ENCODE measurements at regions not wholly inside any gene's neighbourhood (a gene's known extent, or its start where the extent isn't known, plus 50 kb on each side); places are given as distances from the start of the nearest gene placed in this dataset.
A peak's percentile ranks its signal among the peaks of the same experiment; 100 is the strongest.

DNA sequence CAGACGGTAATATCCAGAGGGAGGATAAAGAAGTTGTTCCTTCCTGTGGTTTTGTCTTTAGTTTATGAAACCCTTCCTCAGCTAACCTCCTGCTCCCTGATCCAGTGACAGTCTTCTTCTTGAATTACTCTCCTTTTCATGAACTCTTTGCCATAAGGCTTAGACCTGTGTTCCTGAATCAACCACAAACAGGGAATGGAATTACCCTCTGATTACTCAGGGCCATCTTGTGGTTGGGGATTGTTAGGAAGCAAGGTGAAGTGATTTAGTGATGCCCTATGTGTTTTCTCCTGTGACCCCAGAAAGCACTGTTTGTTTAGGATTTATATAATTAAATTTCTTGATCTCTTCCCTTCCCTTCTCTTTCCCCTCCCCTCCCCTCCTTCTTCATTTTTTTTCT, 409.1 kb downstream of the TAF11L14 start:
- Mint-ChIP-seq H3K9me3 (ENCODE audit: unreplicated experiment) (no peaks in the 10 kb centered on the region), H3K4me1 (ENCODE audit: low read depth, unreplicated experiment) (no peaks in the 10 kb centered on the region), H3K27ac (ENCODE audit: unreplicated experiment) (no peak overlapping the region), H3K27me3 (ENCODE audit: unreplicated experiment) (no peaks in the 10 kb centered on the region), H3K4me3 (ENCODE audit: unreplicated experiment) (no peak overlapping the region), H3K36me3 (ENCODE audit: unreplicated experiment) (no peaks in the 10 kb centered on the region)
- TF ChIP-seq, protein P1, sequence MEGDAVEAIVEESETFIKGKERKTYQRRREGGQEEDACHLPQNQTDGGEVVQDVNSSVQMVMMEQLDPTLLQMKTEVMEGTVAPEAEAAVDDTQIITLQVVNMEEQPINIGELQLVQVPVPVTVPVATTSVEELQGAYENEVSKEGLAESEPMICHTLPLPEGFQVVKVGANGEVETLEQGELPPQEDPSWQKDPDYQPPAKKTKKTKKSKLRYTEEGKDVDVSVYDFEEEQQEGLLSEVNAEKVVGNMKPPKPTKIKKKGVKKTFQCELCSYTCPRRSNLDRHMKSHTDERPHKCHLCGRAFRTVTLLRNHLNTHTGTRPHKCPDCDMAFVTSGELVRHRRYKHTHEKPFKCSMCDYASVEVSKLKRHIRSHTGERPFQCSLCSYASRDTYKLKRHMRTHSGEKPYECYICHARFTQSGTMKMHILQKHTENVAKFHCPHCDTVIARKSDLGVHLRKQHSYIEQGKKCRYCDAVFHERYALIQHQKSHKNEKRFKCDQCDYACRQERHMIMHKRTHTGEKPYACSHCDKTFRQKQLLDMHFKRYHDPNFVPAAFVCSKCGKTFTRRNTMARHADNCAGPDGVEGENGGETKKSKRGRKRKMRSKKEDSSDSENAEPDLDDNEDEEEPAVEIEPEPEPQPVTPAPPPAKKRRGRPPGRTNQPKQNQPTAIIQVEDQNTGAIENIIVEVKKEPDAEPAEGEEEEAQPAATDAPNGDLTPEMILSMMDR (IDR thresholded peaks at IDR 0.05; ENCODE audit: partially characterized antibody, unreplicated experiment), result no peak
- no peak for DNase-seq

DNA sequence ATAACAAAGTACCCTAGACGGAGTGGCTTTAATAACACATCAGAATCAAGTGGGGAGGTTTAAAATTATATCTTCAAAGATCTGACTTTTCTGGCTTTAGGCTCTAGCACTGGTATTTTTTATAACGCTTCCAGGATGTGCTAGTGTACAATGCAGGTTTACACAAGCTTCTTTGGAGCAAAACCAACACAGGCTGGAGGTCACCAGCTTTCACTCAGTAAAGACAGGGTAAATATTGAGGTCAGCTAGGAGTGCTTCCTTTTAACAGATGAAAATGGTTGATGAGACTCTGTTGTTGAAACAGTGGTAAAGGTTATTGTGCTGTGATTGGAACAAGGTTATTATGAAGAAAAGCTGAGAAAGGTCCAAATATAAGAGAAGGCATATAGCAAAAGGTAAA, 414.2 kb downstream of the TAF11L14 start:
- Mint-ChIP-seq H3K36me3 (ENCODE audit: unreplicated experiment) (no peaks in the 10 kb centered on the region), H3K27ac (ENCODE audit: unreplicated experiment) (no peak overlapping the region), H3K4me3 (ENCODE audit: unreplicated experiment) (no peak overlapping the region), H3K4me1 (ENCODE audit: low read depth, unreplicated experiment) (peaks cover 26% of the 10 kb centered on the region), H3K9me3 (ENCODE audit: unreplicated experiment) (peaks cover 2% of the 10 kb centered on the region), H3K27me3 (ENCODE audit: unreplicated experiment) (peaks cover 2% of the 10 kb centered on the region)
- no peak for DNase-seq
- TF ChIP-seq, protein P1 (IDR thresholded peaks at IDR 0.05; ENCODE audit: partially characterized antibody, unreplicated experiment), result no peak

DNA sequence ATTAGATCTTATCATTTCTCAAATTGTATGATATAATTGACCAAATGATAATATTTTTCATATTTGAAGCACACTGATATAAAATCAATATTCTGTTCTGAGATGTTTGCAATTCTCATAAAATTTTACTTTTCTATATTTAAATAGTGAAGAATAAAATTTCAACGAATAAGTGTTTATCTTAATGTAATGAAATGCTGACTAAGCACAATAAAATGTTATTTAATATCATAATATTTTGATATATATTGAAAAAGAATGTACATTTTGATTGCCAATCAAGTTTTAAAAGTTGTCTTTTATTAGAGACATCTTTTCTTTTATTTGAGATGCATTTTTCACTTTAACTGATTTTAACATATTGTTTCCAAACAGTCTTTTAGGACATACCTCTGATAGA, 416.1 kb downstream of the TAF11L14 start:
- Mint-ChIP-seq H3K9me3 (ENCODE audit: unreplicated experiment) (peaks cover 3% of the 10 kb centered on the region), H3K4me1 (ENCODE audit: low read depth, unreplicated experiment) (peaks cover 28% of the 10 kb centered on the region), H3K27ac (ENCODE audit: unreplicated experiment) (no peak overlapping the region), H3K27me3 (ENCODE audit: unreplicated experiment) (peaks cover 2% of the 10 kb centered on the region), H3K4me3 (ENCODE audit: unreplicated experiment) (no peak overlapping the region), H3K36me3 (ENCODE audit: unreplicated experiment) (no peaks in the 10 kb centered on the region)
- TF ChIP-seq, protein P1 (IDR thresholded peaks at IDR 0.05; ENCODE audit: partially characterized antibody, unreplicated experiment), result no peak
- DNase-seq, result no peak

DNA sequence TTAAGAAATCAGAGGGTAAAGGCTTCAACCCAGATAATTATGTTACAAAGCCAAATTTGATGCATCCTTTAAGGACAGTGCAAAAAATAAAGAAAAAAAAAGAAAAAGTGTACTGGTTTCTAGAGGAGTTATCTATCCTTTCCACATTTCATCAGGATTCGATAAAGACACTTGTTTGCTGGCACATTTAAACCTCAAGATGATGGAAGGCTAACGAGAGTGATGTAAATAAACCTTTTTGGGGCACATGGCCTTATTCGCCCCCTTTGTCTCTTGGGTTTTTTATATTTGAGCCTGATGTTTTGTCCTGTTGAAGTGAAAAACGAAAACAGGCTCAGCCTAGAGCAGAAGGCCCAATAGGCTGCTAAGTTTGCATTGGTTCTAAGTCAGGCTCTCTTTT, 416.5 kb downstream of the TAF11L14 start:
- H3K9me3 Mint-ChIP-seq (ENCODE audit: unreplicated experiment), result peaks cover 3% of the 10 kb centered on the region
- peaks cover 30% of the 10 kb centered on the region for H3K4me1 Mint-ChIP-seq (ENCODE audit: low read depth, unreplicated experiment)
- TF ChIP-seq, protein P1 (IDR thresholded peaks at IDR 0.05; ENCODE audit: partially characterized antibody, unreplicated experiment), result no peak
- no peaks in the 10 kb centered on the region for H3K36me3 Mint-ChIP-seq (ENCODE audit: unreplicated experiment)
- DNase-seq, result no peak
- H3K27me3 Mint-ChIP-seq (ENCODE audit: unreplicated experiment), result peaks cover 2% of the 10 kb centered on the region
- no peak overlapping the region for H3K4me3 Mint-ChIP-seq (ENCODE audit: unreplicated experiment)
- no peak overlapping the region for H3K27ac Mint-ChIP-seq (ENCODE audit: unreplicated experiment)

DNA sequence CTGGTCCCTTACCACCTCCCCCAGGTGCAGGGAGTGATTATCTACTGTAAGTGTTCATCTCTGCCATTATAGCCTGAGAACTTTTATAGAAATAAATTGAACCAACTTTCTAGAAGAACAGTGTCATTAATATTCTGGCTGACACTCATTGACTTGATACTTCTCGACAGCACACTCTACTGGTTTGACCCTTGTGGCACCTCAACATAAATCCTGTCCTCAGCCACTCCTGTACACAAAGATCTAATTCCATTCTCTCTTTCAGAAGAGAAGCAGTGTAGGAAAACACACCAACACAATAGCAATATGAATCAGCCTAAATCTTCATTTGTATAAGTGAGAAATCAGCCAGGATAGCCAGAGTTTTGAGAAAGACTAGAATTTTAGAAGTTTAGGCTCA, 417.7 kb downstream of the TAF11L14 start:
- no peak overlapping the region for H3K4me3 Mint-ChIP-seq (ENCODE audit: unreplicated experiment)
- H3K27me3 Mint-ChIP-seq (ENCODE audit: unreplicated experiment), result peaks cover 2% of the 10 kb centered on the region
- peak overlapping the region; percentile 69 for H3K27ac Mint-ChIP-seq (ENCODE audit: unreplicated experiment)
- peaks cover 33% of the 10 kb centered on the region for H3K4me1 Mint-ChIP-seq (ENCODE audit: low read depth, unreplicated experiment)
- peaks cover 3% of the 10 kb centered on the region for H3K9me3 Mint-ChIP-seq (ENCODE audit: unreplicated experiment)
- H3K36me3 Mint-ChIP-seq (ENCODE audit: unreplicated experiment), result no peaks in the 10 kb centered on the region
- DNase-seq, result no peak
- TF ChIP-seq, protein P1 (IDR thresholded peaks at IDR 0.05; ENCODE audit: partially characterized antibody, unreplicated experiment), result no peak

Data from glutamatergic neuron (in vitro differentiated cells).